Endodermal cell (in vitro differentiated cells): ENCODE measurements at regions not wholly inside any gene's neighbourhood (a gene's known extent, or its start where the extent isn't known, plus 50 kb on each side); places are given as distances from the start of the nearest gene placed in this dataset.

ENCODE experiments used
- DNase-seq: peaks from one replicate; pipeline ENCODE4 v3.0.0-alpha.2; 2017
- H3K27ac ChIP-seq: 2 replicates; pipeline ENCODE4 v1.5.1; 2013; ENCODE audit warnings: mild to moderate bottlenecking, low read depth, low read length, moderate library complexity
- H3K27me3 ChIP-seq: 2 replicates; pipeline ENCODE4 v1.6.1; 2013; ENCODE audit warnings: mild to moderate bottlenecking, low read length, moderate library complexity; ENCODE audit not compliant: insufficient read depth, control insufficient read depth, poor library complexity, severe bottlenecking
- H3K36me3 ChIP-seq: 2 replicates; pipeline ENCODE4 v1.7.0; 2013; ENCODE audit warnings: mild to moderate bottlenecking, low read length, moderate library complexity; ENCODE audit not compliant: control insufficient read depth, insufficient read depth
- H3K4me1 ChIP-seq: one replicate; pipeline ENCODE4 v1.7.0; 2013; ENCODE audit warnings: low read length; ENCODE audit not compliant: control insufficient read depth, insufficient read depth
- H3K4me3 ChIP-seq: 2 replicates; pipeline ENCODE4 v1.5.1; 2013; ENCODE audit warnings: mild to moderate bottlenecking, low read length, moderate library complexity
- H3K9ac ChIP-seq: 2 replicates; pipeline ENCODE4 v1.6.1; 2013; ENCODE audit warnings: mild to moderate bottlenecking, low read length, moderate library complexity; ENCODE audit not compliant: poor library complexity, severe bottlenecking; ENCODE audit errors: extremely low read depth
- H3K9me3 ChIP-seq: 2 replicates; pipeline ENCODE4 v1.6.1; 2013; ENCODE audit warnings: mild to moderate bottlenecking, low read length, moderate library complexity; ENCODE audit not compliant: control insufficient read depth
- H3K27ac Mint-ChIP-seq: 2 replicates; pipeline ENCODE4 v1.8.0; 2020; ENCODE audit warnings: mixed read lengths
- H3K27me3 Mint-ChIP-seq: 2 replicates; pipeline ENCODE4 v1.8.0; 2021; ENCODE audit warnings: mild to moderate bottlenecking, mixed read lengths; ENCODE audit not compliant: insufficient read depth
- H3K36me3 Mint-ChIP-seq: 2 replicates; pipeline ENCODE4 v1.8.0; 2020; ENCODE audit warnings: low read depth, mixed read lengths
- H3K4me1 Mint-ChIP-seq: 2 replicates; pipeline ENCODE4 v1.8.0; 2020; ENCODE audit warnings: mixed read lengths
- H3K4me3 Mint-ChIP-seq: 2 replicates; pipeline ENCODE4 v1.8.0; 2020; ENCODE audit warnings: mild to moderate bottlenecking, moderate library complexity, mixed read lengths
- H3K9me3 Mint-ChIP-seq: 2 replicates; pipeline ENCODE4 v1.8.0; 2020; ENCODE audit warnings: mild to moderate bottlenecking, mixed read lengths
- WGBS, 2 experiments: methylation state at CpG; one replicate each; pipeline versions ENCODE4 v1.1.5 to v1.1.7; 2013; ENCODE audit warnings: missing lambda C conversion rate in 2 of 2, mixed read lengths in 1 of 2; ENCODE audit not compliant: insufficient coverage in 1 of 2, insufficient read length in 1 of 2; 5-methylcytosine and 5-hydroxymethylcytosine counted together
- TF ChIP-seq, protein P1 (sequence below): fragments of 200-600 bp; sonication (generic); conservative IDR thresholded peaks from 2 replicates; pipeline ENCODE4 v1.5.0; 2021; ENCODE audit warnings: antibody characterized with exemption, mild to moderate bottlenecking

DNA sequence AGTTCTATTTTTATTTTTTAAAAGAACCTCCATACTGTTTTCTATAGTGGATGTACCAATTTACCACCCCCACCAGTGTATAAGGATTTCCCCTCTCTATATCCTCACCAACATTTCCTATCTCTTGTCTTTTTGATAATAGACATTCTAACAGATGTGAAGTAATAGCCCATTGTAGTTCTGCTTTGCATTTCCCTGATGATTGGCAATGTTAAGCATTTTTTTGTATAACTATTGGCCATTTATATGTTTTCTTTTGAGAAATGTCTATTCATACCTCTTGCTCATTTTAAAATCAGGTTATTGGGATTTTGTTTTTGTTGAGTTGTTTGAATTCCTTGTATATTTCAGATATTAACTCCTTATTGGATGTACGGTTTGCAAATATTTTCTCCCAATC, 251.1 kb upstream of the HTR2C start:
- H3K4me1 ChIP-seq: no peaks in the 10 kb centered on the region
- DNase-seq: no peak
- H3K4me3 ChIP-seq: no peak overlapping the region
- no peak overlapping the region for H3K27ac ChIP-seq
- no peaks in the 10 kb centered on the region for H3K36me3 ChIP-seq
- H3K9me3 Mint-ChIP-seq: peaks cover 17% of the 10 kb centered on the region
- H3K9ac ChIP-seq: no peak overlapping the region
- TF ChIP-seq, protein P1, sequence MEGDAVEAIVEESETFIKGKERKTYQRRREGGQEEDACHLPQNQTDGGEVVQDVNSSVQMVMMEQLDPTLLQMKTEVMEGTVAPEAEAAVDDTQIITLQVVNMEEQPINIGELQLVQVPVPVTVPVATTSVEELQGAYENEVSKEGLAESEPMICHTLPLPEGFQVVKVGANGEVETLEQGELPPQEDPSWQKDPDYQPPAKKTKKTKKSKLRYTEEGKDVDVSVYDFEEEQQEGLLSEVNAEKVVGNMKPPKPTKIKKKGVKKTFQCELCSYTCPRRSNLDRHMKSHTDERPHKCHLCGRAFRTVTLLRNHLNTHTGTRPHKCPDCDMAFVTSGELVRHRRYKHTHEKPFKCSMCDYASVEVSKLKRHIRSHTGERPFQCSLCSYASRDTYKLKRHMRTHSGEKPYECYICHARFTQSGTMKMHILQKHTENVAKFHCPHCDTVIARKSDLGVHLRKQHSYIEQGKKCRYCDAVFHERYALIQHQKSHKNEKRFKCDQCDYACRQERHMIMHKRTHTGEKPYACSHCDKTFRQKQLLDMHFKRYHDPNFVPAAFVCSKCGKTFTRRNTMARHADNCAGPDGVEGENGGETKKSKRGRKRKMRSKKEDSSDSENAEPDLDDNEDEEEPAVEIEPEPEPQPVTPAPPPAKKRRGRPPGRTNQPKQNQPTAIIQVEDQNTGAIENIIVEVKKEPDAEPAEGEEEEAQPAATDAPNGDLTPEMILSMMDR: no peak
- H3K27me3 ChIP-seq: no peaks in the 10 kb centered on the region
- H3K4me1 Mint-ChIP-seq: no peaks in the 10 kb centered on the region
- H3K27me3 Mint-ChIP-seq: no peaks in the 10 kb centered on the region
- no peak overlapping the region for H3K4me3 Mint-ChIP-seq
- no peak overlapping the region for H3K27ac Mint-ChIP-seq
- no peaks in the 10 kb centered on the region for H3K36me3 Mint-ChIP-seq
- 100% methylated on average over 1 of the region's 1 CpG; no CpG with 5 or more reads in 1 of the 2 experiments for WGBS, 2 experiments
- no peaks in the 10 kb centered on the region for H3K9me3 ChIP-seq

DNA sequence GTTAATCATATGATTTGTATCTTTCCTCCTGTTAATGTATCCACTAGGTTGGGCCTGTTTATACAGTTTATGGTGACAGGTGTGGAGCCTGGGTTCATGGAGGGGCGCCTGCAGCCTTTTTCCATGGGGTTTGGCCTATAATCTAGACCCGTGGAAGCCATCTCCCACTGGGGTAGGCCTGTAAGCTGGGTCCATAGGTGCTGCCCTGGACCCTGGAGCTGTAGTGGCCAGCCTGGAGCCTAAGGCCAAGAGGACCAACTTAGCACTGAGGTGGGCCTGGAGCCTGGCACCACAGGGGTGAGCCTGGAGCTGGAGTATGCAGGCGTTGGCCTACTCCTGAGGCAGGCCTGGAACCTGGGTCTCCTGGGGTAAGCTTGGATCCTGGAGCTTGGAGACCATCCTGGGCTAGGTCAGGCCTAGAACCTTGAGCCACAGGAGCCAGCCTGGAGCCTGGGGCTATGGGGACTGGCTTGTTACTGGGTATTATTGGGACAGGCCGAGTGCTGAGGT, 249.4 kb upstream of the HTR2C start:
- Histone ChIP-seq H3K4me3 (no peak overlapping the region), H3K36me3 (no peaks in the 10 kb centered on the region), H3K9me3 (no peaks in the 10 kb centered on the region), H3K27ac (no peak overlapping the region), H3K27me3 (no peaks in the 10 kb centered on the region), H3K9ac (no peak overlapping the region), H3K4me1 (no peaks in the 10 kb centered on the region)
- peaks cover 17% of the 10 kb centered on the region for H3K9me3 Mint-ChIP-seq
- DNase-seq: no peak
- 100% methylated on average over 3 of the region's 4 CpGs; no CpG with 5 or more reads in 1 of the 2 experiments for WGBS, 2 experiments
- no peaks in the 10 kb centered on the region for H3K4me1 Mint-ChIP-seq
- H3K27ac Mint-ChIP-seq: no peak overlapping the region
- H3K4me3 Mint-ChIP-seq: no peak overlapping the region
- H3K27me3 Mint-ChIP-seq: no peaks in the 10 kb centered on the region
- TF ChIP-seq, protein P1: no peak
- H3K36me3 Mint-ChIP-seq: no peaks in the 10 kb centered on the region

DNA sequence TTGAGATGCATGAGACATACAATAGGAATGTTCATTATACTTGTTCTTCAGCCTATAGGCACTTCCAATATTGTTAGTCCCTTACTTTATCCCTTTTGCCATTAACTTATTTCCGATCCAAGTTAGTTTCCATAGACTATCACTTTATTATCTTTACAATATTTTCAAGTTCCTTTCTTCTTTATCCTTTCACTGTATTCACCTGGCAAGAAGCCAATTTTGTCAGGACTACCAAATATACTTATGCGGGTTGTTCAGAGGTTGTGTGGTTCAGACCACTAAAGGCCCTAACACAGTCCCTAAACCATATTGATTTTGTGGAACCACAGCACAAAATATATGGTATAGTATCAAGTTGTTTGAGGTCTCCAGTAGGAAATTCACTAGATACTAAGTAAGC, 245.0 kb upstream of the HTR2C start:
- WGBS, 2 experiments: 95 to 100% methylated on average over 1 to 2 of the region's 2 CpGs
- H3K4me1 Mint-ChIP-seq: no peaks in the 10 kb centered on the region
- H3K27me3 Mint-ChIP-seq: no peaks in the 10 kb centered on the region
- TF ChIP-seq, protein P1: no peak
- no peaks in the 10 kb centered on the region for H3K36me3 Mint-ChIP-seq
- peaks cover 6% of the 10 kb centered on the region for H3K9me3 Mint-ChIP-seq
- Histone ChIP-seq H3K27me3 (no peaks in the 10 kb centered on the region), H3K9me3 (no peaks in the 10 kb centered on the region), H3K9ac (no peak overlapping the region), H3K36me3 (no peaks in the 10 kb centered on the region), H3K4me3 (no peak overlapping the region), H3K27ac (no peak overlapping the region), H3K4me1 (no peaks in the 10 kb centered on the region)
- no peak overlapping the region for H3K4me3 Mint-ChIP-seq
- DNase-seq: no peak
- H3K27ac Mint-ChIP-seq: no peak overlapping the region
